HUES6 (cell line): ENCODE measurements at regions not wholly inside any gene's neighbourhood (a gene's known extent, or its start where the extent isn't known, plus 50 kb on each side); places are given as distances from the start of the nearest gene placed in this dataset.
"Not testable (repeated sequence)": the region's sequence is repeated elsewhere in the genome, so short reads cannot be mapped to it uniquely, and the experiment has no call there.

Experiments used
- H3K27ac ChIP-seq: 2 replicates; pipeline ENCODE4 v1.7.0; 2013; ENCODE audit warnings: low read depth, mild to moderate bottlenecking, low read length, inconsistent platforms
- H3K27me3 ChIP-seq: 2 replicates; pipeline ENCODE4 v1.6.1; 2013; ENCODE audit warnings: low read length; ENCODE audit not compliant: control insufficient read depth, insufficient read depth
- H3K36me3 ChIP-seq: 2 replicates; pipeline ENCODE4 v1.6.1; 2013; ENCODE audit warnings: low read length; ENCODE audit not compliant: control insufficient read depth, insufficient read depth
- H3K4me1 ChIP-seq: 2 replicates; pipeline ENCODE4 v1.6.1; 2013; ENCODE audit warnings: low read length; ENCODE audit not compliant: control insufficient read depth, insufficient read depth
- H3K4me3 ChIP-seq: 2 replicates; pipeline ENCODE4 v1.5.1; 2013; ENCODE audit warnings: low read depth, low read length
- H3K9ac ChIP-seq: one replicate; pipeline ENCODE4 v1.6.1; 2013; ENCODE audit warnings: mild to moderate bottlenecking, low read length
- H3K9me3 ChIP-seq: 2 replicates; pipeline ENCODE4 v1.6.1; 2013; ENCODE audit warnings: low read depth, low read length; ENCODE audit not compliant: control insufficient read depth, insufficient read depth

- H3K27ac ChIP-seq, H3K9ac ChIP-seq: not testable (repeated sequence)
- peaks cover 23% of the 10 kb centered on the region for H3K4me1 ChIP-seq
These were observed 192.0 kb upstream of the MEIS1 start for GRCh38 chr2:66242888-66243287.

GRCh38 chr2:66242099-66242789 is 192.7 kb upstream of the MEIS1 start:
- no peaks in the 10 kb centered on the region for H3K27me3 ChIP-seq
- H3K4me3 ChIP-seq: no peak overlapping the region
- peaks cover 4% of the 10 kb centered on the region; the same call in 1 of the 2 replicates for H3K36me3 ChIP-seq
- H3K27ac ChIP-seq: no peak overlapping the region
- no peaks in the 10 kb centered on the region for H3K9me3 ChIP-seq
- no peak overlapping the region for H3K9ac ChIP-seq
- H3K4me1 ChIP-seq: peaks cover 28% of the 10 kb centered on the region

More at GRCh38 chr2:66242888-66243287, 192.0 kb upstream of the MEIS1 start:
- not testable (repeated sequence) for H3K36me3 ChIP-seq, H3K4me3 ChIP-seq, H3K27me3 ChIP-seq, H3K9me3 ChIP-seq

GRCh38 chr2:66240286-66240685 is 194.6 kb upstream of the MEIS1 start:
- Histone ChIP-seq H3K9ac (no peak overlapping the region), H3K27ac (no peak overlapping the region), H3K36me3 (no peaks in the 10 kb centered on the region), H3K4me3 (no peak overlapping the region), H3K9me3 (no peaks in the 10 kb centered on the region), H3K27me3 (no peaks in the 10 kb centered on the region), H3K4me1 (peaks cover 29% of the 10 kb centered on the region)

GRCh38 chr2:66239655-66240054 is 195.3 kb upstream of the MEIS1 start:
- Histone ChIP-seq H3K4me1 (peaks cover 29% of the 10 kb centered on the region), H3K4me3 (no peak overlapping the region), H3K9ac (no peak overlapping the region), H3K36me3 (no peaks in the 10 kb centered on the region), H3K9me3 (no peaks in the 10 kb centered on the region), H3K27me3 (no peaks in the 10 kb centered on the region), H3K27ac (no peak overlapping the region)

- Histone ChIP-seq H3K36me3 (no peaks in the 10 kb centered on the region), H3K4me3 (no peak overlapping the region), H3K9ac (no peak overlapping the region), H3K9me3 (no peaks in the 10 kb centered on the region), H3K4me1 (peaks cover 29% of the 10 kb centered on the region), H3K27ac (no peak overlapping the region), H3K27me3 (no peaks in the 10 kb centered on the region)
These were observed 197.0 kb upstream of the MEIS1 start for GRCh38 chr2:66237803-66238379.

GRCh38 chr2:66236816-66237802 is 197.8 kb upstream of the MEIS1 start:
- H3K27me3 ChIP-seq: no peaks in the 10 kb centered on the region
- H3K4me1 ChIP-seq: peaks cover 27% of the 10 kb centered on the region
- no peak overlapping the region for H3K9ac ChIP-seq
- no peaks in the 10 kb centered on the region for H3K9me3 ChIP-seq
- no peak overlapping the region for H3K4me3 ChIP-seq
- no peak overlapping the region for H3K27ac ChIP-seq
- no peaks in the 10 kb centered on the region for H3K36me3 ChIP-seq

- Histone ChIP-seq H3K9ac (no peak overlapping the region), H3K27ac (no peak overlapping the region), H3K9me3 (no peaks in the 10 kb centered on the region), H3K36me3 (no peaks in the 10 kb centered on the region), H3K4me3 (no peak overlapping the region), H3K27me3 (no peaks in the 10 kb centered on the region), H3K4me1 (peaks cover 20% of the 10 kb centered on the region)
These were observed 198.7 kb upstream of the MEIS1 start for GRCh38 chr2:66236067-66236685.

- Histone ChIP-seq H3K4me3 (no peak overlapping the region), H3K4me1 (peaks cover 12% of the 10 kb centered on the region), H3K27ac (no peak overlapping the region), H3K9ac (no peak overlapping the region), H3K9me3 (no peaks in the 10 kb centered on the region), H3K36me3 (no peaks in the 10 kb centered on the region), H3K27me3 (no peaks in the 10 kb centered on the region)
These were observed 199.5 kb upstream of the MEIS1 start for GRCh38 chr2:66235428-66235827.

GRCh38 chr2:66233981-66234380 is 200.9 kb upstream of the MEIS1 start:
- Histone ChIP-seq H3K36me3 (no peaks in the 10 kb centered on the region), H3K4me3 (no peak overlapping the region), H3K4me1 (peaks cover 7% of the 10 kb centered on the region; the same call in 1 of the 2 replicates)

GRCh38 chr2:66228128-66228547 is 206.8 kb upstream of the MEIS1 start:
- Histone ChIP-seq H3K4me1 (no peaks in the 10 kb centered on the region), H3K36me3 (no peaks in the 10 kb centered on the region), H3K9me3 (no peaks in the 10 kb centered on the region), H3K27ac (no peak overlapping the region), H3K27me3 (no peaks in the 10 kb centered on the region), H3K4me3 (no peak overlapping the region), H3K9ac (no peak overlapping the region)

More at GRCh38 chr2:66233981-66234380, 200.9 kb upstream of the MEIS1 start:
- Histone ChIP-seq H3K9me3 (no peaks in the 10 kb centered on the region), H3K9ac (no peak overlapping the region), H3K27ac (no peak overlapping the region), H3K27me3 (no peaks in the 10 kb centered on the region)
